Activated CD4-positive, alpha-beta T cell treated with anti-CD3 and anti-CD28 coated beads, Interleukin-2, amount 50 U/mL, for 16 hours (primary cell): ENCODE measurements at regions not wholly inside any gene's neighbourhood (a gene's known extent, or its start where the extent isn't known, plus 50 kb on each side); places are given as distances from the start of the nearest gene placed in this dataset.
"Not testable (repeated sequence)": the region's sequence is repeated elsewhere in the genome, so short reads cannot be mapped to it uniquely, and the experiment has no call there.

Experiments used
- DNase-seq: peaks from one replicate; pipeline ENCODE4 v3.0.0-alpha.2; 2020

GRCh38 chr6:74757813-74758212 is 448.0 kb downstream of the COL12A1 start:
- no peak for DNase-seq

DNA sequence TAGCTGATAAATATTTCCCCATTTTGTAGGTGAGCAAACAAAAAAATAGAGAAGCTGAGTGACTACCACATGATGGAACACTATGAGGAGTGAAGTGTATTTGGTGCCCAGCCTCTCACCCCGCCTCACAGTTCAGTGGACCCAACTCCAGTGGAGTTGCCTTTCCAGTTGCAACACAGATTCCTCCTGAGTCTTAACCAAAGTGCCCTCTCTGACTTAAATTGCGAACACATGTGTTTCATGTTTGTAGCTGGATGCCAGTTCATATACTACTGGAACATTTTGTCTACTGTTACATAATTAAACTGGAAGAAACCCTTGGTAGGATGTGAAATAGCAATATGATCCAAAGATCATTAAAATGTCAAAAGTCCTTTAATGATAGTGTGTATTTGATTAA is 448.9 kb downstream of the COL12A1 start:
- no peak for DNase-seq

DNA sequence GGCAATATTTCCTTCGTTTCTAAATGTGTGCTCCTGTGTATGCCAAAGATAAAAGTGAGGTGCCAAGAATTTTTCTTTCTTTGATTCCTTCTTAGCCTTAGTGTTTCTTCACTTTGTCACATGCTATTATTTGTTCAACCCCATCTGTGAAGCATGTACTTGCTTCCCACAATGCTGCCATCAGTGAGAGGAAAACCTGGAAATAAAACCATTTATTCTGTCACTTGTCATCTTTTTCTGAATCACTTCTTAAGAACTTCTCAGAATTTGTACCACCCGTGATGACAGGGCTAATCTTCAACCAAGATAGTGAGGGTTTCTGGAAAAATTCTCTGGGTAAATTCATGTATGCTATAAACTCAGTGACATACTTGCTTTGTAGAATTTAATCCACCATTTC is 450.1 kb downstream of the COL12A1 start:
- DNase-seq: no peak

GRCh38 chr6:74755196-74755595 is 450.7 kb downstream of the COL12A1 start:
- DNase-seq: no peak

- no peak for DNase-seq
Measured at GRCh38 chr6:74753883-74754600, 451.8 kb downstream of the COL12A1 start.

- DNase-seq: no peak
Measured at GRCh38 chr6:74752303-74752702, 453.6 kb downstream of the COL12A1 start.

DNA sequence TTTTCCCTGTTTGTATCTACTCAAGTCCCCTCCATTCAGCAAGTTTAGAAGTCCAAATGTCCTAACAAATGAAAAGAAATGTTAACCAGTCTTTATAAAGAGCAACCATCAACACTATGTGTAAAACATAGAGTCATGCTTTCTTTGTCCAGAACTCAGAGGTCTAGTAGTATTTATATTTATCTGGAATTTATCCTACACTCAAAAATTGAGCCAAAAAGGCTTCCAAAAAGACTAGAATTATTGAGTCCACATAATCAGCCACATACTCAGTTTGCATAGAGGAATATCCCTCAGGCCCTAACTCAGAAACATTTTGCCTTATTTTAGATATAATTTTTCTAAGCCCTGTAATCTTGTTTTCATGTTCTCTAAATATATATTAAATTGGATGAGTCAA is 455.0 kb downstream of the COL12A1 start:
- DNase-seq: no peak

DNA sequence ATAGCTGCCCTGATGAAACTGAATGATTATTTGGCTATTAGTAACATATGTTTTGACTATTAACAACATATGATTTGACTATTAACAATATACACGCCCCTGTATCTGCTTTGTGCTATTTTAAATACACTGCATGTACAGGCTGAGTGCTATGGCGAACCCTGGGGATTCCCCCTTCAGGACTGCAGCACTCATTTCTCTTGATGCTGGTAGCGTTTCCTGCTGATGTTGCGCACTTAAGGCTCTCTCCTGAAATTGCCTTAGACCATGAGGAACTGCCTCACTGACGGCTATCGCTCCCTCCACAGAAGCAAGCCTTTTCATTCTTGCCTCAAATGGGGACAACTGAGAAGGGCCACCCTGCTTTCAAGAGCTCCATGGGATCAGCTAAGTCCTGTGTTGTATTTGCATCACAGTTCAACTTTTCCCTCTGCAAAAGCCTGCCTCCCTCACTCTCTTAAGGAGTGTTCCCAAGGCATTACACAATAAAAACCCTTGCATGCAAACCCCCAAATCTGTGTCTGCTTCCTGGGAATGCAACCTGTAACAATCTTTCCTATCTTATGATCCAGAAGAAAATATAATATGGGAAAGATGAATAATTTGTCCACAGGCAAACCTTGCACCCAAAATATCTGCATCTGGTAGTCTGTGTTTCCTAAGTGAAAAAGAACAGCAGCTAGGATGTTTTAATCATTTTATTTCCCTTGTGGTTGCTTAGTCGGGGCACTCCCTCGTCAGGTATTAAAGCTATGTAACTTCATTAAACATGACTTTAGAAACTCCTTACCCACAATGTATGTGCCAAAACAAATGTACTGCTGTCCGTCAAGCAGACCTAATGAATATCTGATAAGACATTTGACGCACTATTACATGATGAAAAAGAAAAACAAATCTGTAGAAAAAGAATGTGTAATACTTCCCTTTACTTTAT is 456.4 kb downstream of the COL12A1 start:
- no peak for DNase-seq

DNA sequence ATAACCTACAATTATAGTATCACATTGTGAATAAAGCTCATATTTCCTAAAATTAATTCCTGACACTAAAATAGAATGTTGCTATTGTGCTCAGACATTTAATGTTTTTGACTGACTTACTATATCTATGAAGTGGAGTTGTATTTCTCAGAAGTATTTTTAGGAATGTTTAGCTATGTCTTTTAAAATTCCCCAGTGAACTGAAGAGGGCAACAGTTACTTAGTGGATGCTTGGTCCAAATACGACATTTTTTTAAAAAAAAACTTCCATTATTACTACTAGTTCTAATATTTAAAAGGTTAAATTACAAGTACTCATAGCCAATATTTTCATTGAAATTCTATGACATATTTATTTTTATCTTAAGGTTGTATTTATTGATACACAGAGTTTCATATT is 460.2 kb downstream of the COL12A1 start:
- DNase-seq: no peak

GRCh38 chr6:74742793-74743508 is 462.9 kb downstream of the COL12A1 start:
- no peak for DNase-seq

GRCh38 chr6:74741646-74742045 is 464.2 kb downstream of the COL12A1 start:
- DNase-seq: no peak

GRCh38 chr6:74735304-74735703 is 470.5 kb downstream of the COL12A1 start:
- DNase-seq: peak; percentile 0

DNA sequence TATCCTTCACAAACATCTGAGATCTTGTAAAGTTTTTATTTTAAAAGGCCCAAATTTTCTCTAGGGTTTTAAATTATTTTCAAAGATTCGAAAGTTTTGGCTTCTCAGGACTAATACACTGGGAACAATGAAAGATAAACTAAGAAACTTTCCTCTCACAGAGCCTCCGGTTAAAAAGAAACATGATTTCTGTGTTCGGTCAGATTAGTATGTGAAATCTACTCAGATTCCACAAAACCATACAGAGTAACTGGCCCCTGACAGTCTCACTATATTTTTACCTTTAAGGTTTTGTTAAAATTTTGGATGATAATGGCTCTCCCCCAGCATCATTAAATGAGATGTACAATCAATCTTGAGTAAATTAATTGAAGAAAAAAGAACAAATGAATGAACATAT is 471.0 kb downstream of the COL12A1 start:
- DNase-seq: no peak

- no peak for DNase-seq
Measured at GRCh38 chr6:74733830-74734620, 471.8 kb downstream of the COL12A1 start.

GRCh38 chr6:74731931-74732330 is 473.9 kb downstream of the COL12A1 start:
- no peak for DNase-seq

GRCh38 chr6:74731204-74731603 is 474.6 kb downstream of the COL12A1 start:
- no peak for DNase-seq

- no peak for DNase-seq
Measured at GRCh38 chr6:74720923-74721322, 484.9 kb downstream of the COL12A1 start.

- no peak for DNase-seq
Measured at GRCh38 chr6:74717591-74717990, 488.3 kb downstream of the COL12A1 start.

- DNase-seq: no peak
Measured at GRCh38 chr6:74715355-74716085, 490.3 kb downstream of the COL12A1 start.

- DNase-seq: no peak
Measured at GRCh38 chr6:74713941-74714340, 491.9 kb downstream of the COL12A1 start.

DNA sequence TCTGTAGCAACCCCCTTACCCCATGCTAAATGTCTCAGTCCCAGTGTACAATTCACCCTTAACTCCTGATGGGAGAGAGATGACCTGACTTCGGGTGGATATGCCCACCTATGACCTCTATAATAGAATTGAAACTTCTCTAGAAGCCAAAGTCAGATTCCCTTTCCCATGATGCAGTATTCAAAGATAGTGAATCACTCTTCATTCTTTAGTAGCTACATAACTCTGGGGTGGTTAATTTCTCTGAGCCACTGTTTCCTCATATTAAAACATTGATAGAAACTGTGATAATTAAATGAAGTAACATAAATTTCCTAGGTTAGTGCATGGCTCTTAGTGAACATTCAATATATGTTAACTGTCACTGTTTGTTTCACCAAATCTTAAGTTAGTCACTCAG is 500.4 kb downstream of the COL12A1 start:
- DNase-seq: no peak

DNA sequence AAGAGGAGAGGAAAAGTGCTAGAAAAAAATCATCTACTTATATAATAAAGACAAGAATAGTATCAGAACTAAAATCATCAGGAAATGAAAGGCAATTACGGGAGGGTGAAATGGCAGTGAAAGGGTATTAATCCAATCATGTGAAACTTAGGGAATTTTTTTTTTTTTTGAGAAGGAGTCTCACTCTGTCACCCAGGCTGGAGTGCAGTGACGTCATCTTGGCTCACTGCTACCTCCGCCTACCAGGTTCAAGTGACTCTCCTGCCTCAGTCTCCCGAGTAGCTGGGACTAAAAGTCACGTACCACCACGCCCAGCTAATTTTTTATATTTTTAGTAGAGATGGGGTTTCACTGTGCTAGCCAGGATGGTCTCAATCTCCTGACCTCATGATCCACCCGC is 501.3 kb downstream of the COL12A1 start:
- not testable (repeated sequence) for DNase-seq
